ENCODE measurements at regions not wholly inside any gene's neighbourhood (a gene's known extent, or its start where the extent isn't known, plus 50 kb on each side); places are given as distances from the start of the nearest gene placed in this dataset.

DNA sequence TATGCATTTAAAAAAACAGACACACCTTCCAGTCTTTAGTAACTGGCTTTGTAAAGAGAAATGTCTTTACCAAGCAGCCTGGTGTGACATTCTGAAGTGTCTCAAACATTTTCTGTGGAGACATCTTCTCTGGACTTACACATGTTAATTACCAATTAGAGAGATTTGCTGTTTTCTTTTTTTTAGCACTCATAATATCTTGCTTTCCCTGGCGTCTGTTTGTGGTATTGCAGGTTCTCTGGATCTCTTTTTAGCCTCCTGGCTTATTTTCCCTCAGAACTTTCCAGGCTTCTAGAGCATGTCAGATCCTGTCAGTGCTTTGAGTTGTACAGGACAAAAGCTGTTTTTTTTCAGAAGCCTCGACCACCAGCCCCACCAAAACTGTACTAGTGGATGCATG, 92.5 kb downstream of the MSX2 start:
- Histone ChIP-seq H3K9ac (ENCODE audit: low read depth, low read length, poor library complexity) (no peak overlapping the region), H4K8ac (ENCODE audit: low read depth, low read length) (no peak overlapping the region), H3K27me3 (ENCODE audit: control insufficient read depth in 3 of 3, insufficient read depth in 3 of 3, low read depth in 1 of 3, low read length in 3 of 3) (no peaks in the 10 kb centered on the region), H3K4me1 (ENCODE audit: control insufficient read depth in 2 of 2, insufficient read depth in 1 of 2, low read depth in 1 of 2, low read length in 2 of 2) (no peaks in the 10 kb centered on the region), H3K4ac (ENCODE audit: low read length) (no peak overlapping the region), H2AK5ac (ENCODE audit: low read depth, low read length) (no peak overlapping the region), H3K27ac (replicated peaks; ENCODE audit: low read length) (no peak overlapping the region), H2BK12ac (ENCODE audit: low read length) (no peak overlapping the region), H3K36me3 (replicated peaks in 1 of 2; ENCODE audit: control insufficient read depth in 2 of 2, insufficient read depth in 2 of 2, low read length in 2 of 2) (no peaks in the 10 kb centered on the region), H2BK15ac (ENCODE audit: low read length) (no peak overlapping the region), H3K23ac (ENCODE audit: low read depth, low read length, poor library complexity) (no peak overlapping the region), H2BK5ac (ENCODE audit: low read length) (no peak overlapping the region), H3K14ac (ENCODE audit: low read length) (no peak overlapping the region), H4K91ac (ENCODE audit: low read depth, low read length, poor library complexity) (no peak overlapping the region), H3K79me1 (ENCODE audit: low read depth, low read length) (no peaks in the 10 kb centered on the region), H3K9me3 (replicated peaks in 1 of 2; ENCODE audit: control insufficient read depth in 2 of 2, insufficient read depth in 1 of 2, low read depth in 1 of 2, low read length in 2 of 2) (no peaks in the 10 kb centered on the region), H2AFZ (ENCODE audit: low read length) (no peak overlapping the region), H2BK120ac (ENCODE audit: low read depth, low read length) (no peak overlapping the region), H3K4me2 (ENCODE audit: insufficient read depth, low read length, poor library complexity, severe bottlenecking) (no peak overlapping the region), H3K18ac (ENCODE audit: low read length) (no peak overlapping the region), H3K4me3 (ENCODE audit: low read length in 2 of 2) (no peak overlapping the region)
- no CpG with 5 or more reads among the region's 2 CpGs for WGBS, 2 donors (ENCODE audit: extremely low coverage in 2 of 2, insufficient read length in 2 of 2, insufficient replicate concordance in 1 of 2)
- no peak for DNase-seq (ENCODE audit: low spot score)

DNA sequence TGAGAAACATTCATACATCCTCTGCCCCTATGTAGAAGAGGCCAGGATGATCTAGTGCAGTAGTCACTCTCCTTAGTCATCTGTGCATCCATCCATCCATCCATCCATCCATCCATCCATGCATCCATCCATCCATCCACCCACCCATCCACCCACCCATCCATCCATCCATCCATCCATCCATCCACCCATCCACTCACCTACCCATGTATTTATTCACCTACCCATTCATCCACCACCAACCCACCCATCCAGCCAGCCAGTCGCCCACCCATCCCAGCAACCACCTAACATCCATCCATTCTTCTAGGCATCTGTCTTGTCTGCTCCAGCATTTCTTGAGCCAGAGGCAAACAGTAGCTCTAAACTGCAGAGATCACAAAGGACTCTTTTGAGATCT, 87.1 kb downstream of the MSX2 start:
- no peak for DNase-seq (ENCODE audit: low spot score)
- Histone ChIP-seq H3K4me2 (ENCODE audit: insufficient read depth, low read length, poor library complexity, severe bottlenecking) (no peak overlapping the region), H4K91ac (ENCODE audit: low read depth, low read length, poor library complexity) (no peak overlapping the region), H3K4me3 (ENCODE audit: low read length in 2 of 2) (no peak overlapping the region), H2AK5ac (ENCODE audit: low read depth, low read length) (no peak overlapping the region), H2BK15ac (ENCODE audit: low read length) (no peak overlapping the region), H3K27me3 (ENCODE audit: control insufficient read depth in 3 of 3, insufficient read depth in 3 of 3, low read depth in 1 of 3, low read length in 3 of 3) (no peaks in the 10 kb centered on the region), H2BK5ac (ENCODE audit: low read length) (no peak overlapping the region), H2AFZ (ENCODE audit: low read length) (no peak overlapping the region), H2BK12ac (ENCODE audit: low read length) (no peak overlapping the region), H2BK120ac (ENCODE audit: low read depth, low read length) (no peak overlapping the region), H3K14ac (ENCODE audit: low read length) (no peak overlapping the region), H3K79me1 (ENCODE audit: low read depth, low read length) (no peaks in the 10 kb centered on the region), H3K4ac (ENCODE audit: low read length) (no peak overlapping the region), H3K27ac (replicated peaks; ENCODE audit: low read length) (no peak overlapping the region), H3K9ac (ENCODE audit: low read depth, low read length, poor library complexity) (no peak overlapping the region), H3K4me1 (ENCODE audit: control insufficient read depth in 2 of 2, insufficient read depth in 1 of 2, low read depth in 1 of 2, low read length in 2 of 2) (peaks cover 0 to 1% of the 10 kb centered on the region in 2 donors), H3K36me3 (replicated peaks in 1 of 2; ENCODE audit: control insufficient read depth in 2 of 2, insufficient read depth in 2 of 2, low read length in 2 of 2) (no peaks in the 10 kb centered on the region), H4K8ac (ENCODE audit: low read depth, low read length) (no peak overlapping the region), H3K9me3 (replicated peaks in 1 of 2; ENCODE audit: control insufficient read depth in 2 of 2, insufficient read depth in 1 of 2, low read depth in 1 of 2, low read length in 2 of 2) (no peaks in the 10 kb centered on the region), H3K18ac (ENCODE audit: low read length) (no peak overlapping the region), H3K23ac (ENCODE audit: low read depth, low read length, poor library complexity) (no peak overlapping the region)
- WGBS, 2 donors (ENCODE audit: extremely low coverage in 2 of 2, insufficient read length in 2 of 2, insufficient replicate concordance in 1 of 2), result no CpG with 5 or more reads among the region's 1 CpG

DNA sequence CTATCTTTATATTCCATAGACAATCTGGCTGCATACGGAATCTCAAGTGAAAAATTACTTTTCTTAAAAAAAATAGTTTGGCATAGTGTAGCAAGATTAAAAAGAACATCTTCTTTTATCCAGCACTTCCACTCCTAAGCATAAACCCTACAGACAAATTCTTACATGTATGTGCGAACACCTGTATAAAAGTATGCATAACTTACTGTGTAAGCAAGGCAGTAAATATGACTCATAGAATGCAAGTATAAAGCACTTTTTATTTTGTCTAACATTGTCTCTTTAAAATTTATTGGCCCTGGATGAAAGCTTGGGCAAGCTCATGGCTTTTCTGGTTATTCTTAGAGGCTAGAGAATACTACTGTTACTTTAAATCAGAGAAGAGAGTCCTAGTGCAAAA, 86.4 kb downstream of the MSX2 start:
- Histone ChIP-seq H3K23ac (ENCODE audit: low read depth, low read length, poor library complexity) (no peak overlapping the region), H2BK12ac (ENCODE audit: low read length) (no peak overlapping the region), H2BK15ac (ENCODE audit: low read length) (no peak overlapping the region), H3K4ac (ENCODE audit: low read length) (no peak overlapping the region), H3K18ac (ENCODE audit: low read length) (no peak overlapping the region), H3K9me3 (replicated peaks in 1 of 2; ENCODE audit: control insufficient read depth in 2 of 2, insufficient read depth in 1 of 2, low read depth in 1 of 2, low read length in 2 of 2) (no peaks in the 10 kb centered on the region), H3K27ac (replicated peaks; ENCODE audit: low read length) (no peak overlapping the region), H3K9ac (ENCODE audit: low read depth, low read length, poor library complexity) (no peak overlapping the region), H4K8ac (ENCODE audit: low read depth, low read length) (no peak overlapping the region), H2AK5ac (ENCODE audit: low read depth, low read length) (no peak overlapping the region), H3K14ac (ENCODE audit: low read length) (no peak overlapping the region), H2AFZ (ENCODE audit: low read length) (no peak overlapping the region), H4K91ac (ENCODE audit: low read depth, low read length, poor library complexity) (no peak overlapping the region), H2BK120ac (ENCODE audit: low read depth, low read length) (no peak overlapping the region), H2BK5ac (ENCODE audit: low read length) (no peak overlapping the region), H3K79me1 (ENCODE audit: low read depth, low read length) (no peaks in the 10 kb centered on the region), H3K36me3 (replicated peaks in 1 of 2; ENCODE audit: control insufficient read depth in 2 of 2, insufficient read depth in 2 of 2, low read length in 2 of 2) (no peaks in the 10 kb centered on the region), H3K4me3 (ENCODE audit: low read length in 2 of 2) (no peak overlapping the region), H3K4me2 (ENCODE audit: insufficient read depth, low read length, poor library complexity, severe bottlenecking) (no peak overlapping the region), H3K4me1 (ENCODE audit: control insufficient read depth in 2 of 2, insufficient read depth in 1 of 2, low read depth in 1 of 2, low read length in 2 of 2) (peaks cover 0 to 1% of the 10 kb centered on the region in 2 donors), H3K27me3 (ENCODE audit: control insufficient read depth in 3 of 3, insufficient read depth in 3 of 3, low read depth in 1 of 3, low read length in 3 of 3) (no peaks in the 10 kb centered on the region)
- no peak for DNase-seq (ENCODE audit: low spot score)
- no CpG with 5 or more reads among the region's 2 CpGs for WGBS, 2 donors (ENCODE audit: extremely low coverage in 2 of 2, insufficient read length in 2 of 2, insufficient replicate concordance in 1 of 2)

DNA sequence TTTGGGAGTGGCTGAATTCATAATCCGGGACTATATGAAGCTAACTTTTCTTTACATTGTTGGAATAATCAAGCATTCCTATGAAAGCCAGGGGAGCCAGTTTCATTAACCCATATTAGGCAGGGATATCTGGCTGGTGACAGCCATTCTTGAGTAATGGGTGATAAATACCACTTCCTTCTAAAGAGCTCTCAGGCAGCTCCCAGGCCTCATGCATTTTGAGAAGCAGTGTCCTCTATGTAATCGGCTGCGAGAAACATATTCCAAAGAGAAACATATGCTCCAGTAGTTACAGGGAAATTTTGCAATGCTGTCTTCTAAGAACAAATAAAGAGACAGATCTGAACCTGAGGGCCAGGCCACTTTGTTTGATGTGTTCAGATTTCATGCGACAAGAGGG, 83.1 kb downstream of the MSX2 start:
- Histone ChIP-seq H3K9ac (ENCODE audit: low read depth, low read length, poor library complexity) (no peak overlapping the region), H3K14ac (ENCODE audit: low read length) (no peak overlapping the region), H3K36me3 (replicated peaks in 1 of 2; ENCODE audit: control insufficient read depth in 2 of 2, insufficient read depth in 2 of 2, low read length in 2 of 2) (no peaks in the 10 kb centered on the region), H4K8ac (ENCODE audit: low read depth, low read length) (no peak overlapping the region), H4K91ac (ENCODE audit: low read depth, low read length, poor library complexity) (no peak overlapping the region), H2BK120ac (ENCODE audit: low read depth, low read length) (no peak overlapping the region), H3K27ac (replicated peaks; ENCODE audit: low read length) (no peak overlapping the region), H2AFZ (ENCODE audit: low read length) (no peak overlapping the region), H2BK12ac (ENCODE audit: low read length) (no peak overlapping the region), H3K27me3 (ENCODE audit: control insufficient read depth in 3 of 3, insufficient read depth in 3 of 3, low read depth in 1 of 3, low read length in 3 of 3) (no peaks in the 10 kb centered on the region), H3K23ac (ENCODE audit: low read depth, low read length, poor library complexity) (no peak overlapping the region), H3K4me1 (ENCODE audit: control insufficient read depth in 2 of 2, insufficient read depth in 1 of 2, low read depth in 1 of 2, low read length in 2 of 2) (peaks cover 0 to 1% of the 10 kb centered on the region in 2 donors), H2BK15ac (ENCODE audit: low read length) (no peak overlapping the region), H2BK5ac (ENCODE audit: low read length) (no peak overlapping the region), H3K79me1 (ENCODE audit: low read depth, low read length) (no peaks in the 10 kb centered on the region), H3K9me3 (replicated peaks in 1 of 2; ENCODE audit: control insufficient read depth in 2 of 2, insufficient read depth in 1 of 2, low read depth in 1 of 2, low read length in 2 of 2) (peaks cover 0 to 5% of the 10 kb centered on the region in 2 donors), H3K18ac (ENCODE audit: low read length) (no peak overlapping the region), H2AK5ac (ENCODE audit: low read depth, low read length) (no peak overlapping the region), H3K4me2 (ENCODE audit: insufficient read depth, low read length, poor library complexity, severe bottlenecking) (no peak overlapping the region), H3K4me3 (ENCODE audit: low read length in 2 of 2) (no peak overlapping the region), H3K4ac (ENCODE audit: low read length) (no peak overlapping the region)
- WGBS, 2 donors (ENCODE audit: extremely low coverage in 2 of 2, insufficient read length in 2 of 2, insufficient replicate concordance in 1 of 2), result no CpG with 5 or more reads among the region's 4 CpGs
- no peak for DNase-seq (ENCODE audit: low spot score)

All from neuronal stem cell (in vitro differentiated cells).